A673 (cell line): ENCODE measurements at regions not wholly inside any gene's neighbourhood (a gene's known extent, or its start where the extent isn't known, plus 50 kb on each side); places are given as distances from the start of the nearest gene placed in this dataset.

Source experiments
- CTCF ChIP-seq: fragments of 300-800, 200-600 bp; sonication (generic); conservative IDR thresholded peaks from 2 replicates; pipeline ENCODE4 v1.5.1; 2017; ENCODE audit warnings: low read depth, mild to moderate bottlenecking, antibody characterized with exemption, low read length, moderate library complexity, mixed read lengths
- EZH2 ChIP-seq: fragments of 200-600 bp; sonication (generic); IDR thresholded peaks from 2 replicates; pipeline ENCODE4 v1.6.1; 2017; ENCODE audit warnings: borderline replicate concordance, low read depth, mild to moderate bottlenecking, mixed read lengths, antibody characterized with exemption, low read length; ENCODE audit not compliant: poor library complexity, severe bottlenecking

GRCh38 chr10:53699231-53699630, 926.6 kb upstream of the MBL2 start:
- no peak for TF ChIP-seq CTCF
- TF ChIP-seq EZH2, result no peak
